Astrocyte (in vitro differentiated cells and primary cell): ENCODE measurements at regions not wholly inside any gene's neighbourhood (a gene's known extent, or its start where the extent isn't known, plus 50 kb on each side); places are given as distances from the start of the nearest gene placed in this dataset.

Experiments
- DNase-seq: peaks from one replicate; pipeline ENCODE4 v3.0.0-alpha.2; 2010; ENCODE audit warnings: low read depth
- FAIRE-seq: peaks from 2 replicates; lab custom pipeline; 2011; peaks lifted over from hg19 to GRCh38; lab: Jason Lieb, UNC
- H2AFZ ChIP-seq: 2 replicates; pipeline ENCODE4 v1.6.0; 2012; ENCODE audit warnings: low read depth, low read length, inconsistent platforms
- H3K27ac ChIP-seq: 2 replicates; pipeline ENCODE4 v1.5.1; 2011; ENCODE audit warnings: low read depth, low read length, inconsistent platforms
- H3K27me3 ChIP-seq: 2 replicates; pipeline ENCODE4 v1.6.0; 2011; ENCODE audit warnings: low read length, inconsistent platforms; ENCODE audit not compliant: insufficient read depth
- H3K36me3 ChIP-seq: 2 replicates; pipeline ENCODE4 v1.5.1; 2011; ENCODE audit warnings: low read length, inconsistent platforms; ENCODE audit not compliant: insufficient read depth
- H3K4me1 ChIP-seq: 2 replicates; pipeline ENCODE4 v1.5.1; 2011; ENCODE audit warnings: low read length, inconsistent platforms; ENCODE audit not compliant: insufficient read depth
- H3K4me2 ChIP-seq: 2 replicates; pipeline ENCODE4 v1.6.0; 2012; ENCODE audit warnings: low read length, inconsistent platforms
- H3K4me3 ChIP-seq: 2 replicates; pipeline ENCODE4 v1.5.1; 2011; ENCODE audit warnings: low read depth, mild to moderate bottlenecking, low read length, inconsistent platforms; ENCODE audit not compliant: insufficient read depth
- H3K79me2 ChIP-seq: 2 replicates; pipeline ENCODE4 v1.6.0; 2012; ENCODE audit warnings: mild to moderate bottlenecking, low read length, inconsistent platforms; ENCODE audit not compliant: insufficient read depth
- H3K9ac ChIP-seq: 2 replicates; pipeline ENCODE4 v1.6.0; 2012; ENCODE audit warnings: mild to moderate bottlenecking, low read length, inconsistent platforms
- H3K9me3 ChIP-seq: 2 replicates; pipeline ENCODE4 v1.5.1; 2012; ENCODE audit warnings: low read depth, mild to moderate bottlenecking, low read length, inconsistent platforms; ENCODE audit not compliant: insufficient read depth
- H4K20me1 ChIP-seq: 2 replicates; pipeline ENCODE4 v1.6.0; 2012; ENCODE audit warnings: low read length, inconsistent platforms; ENCODE audit not compliant: insufficient read depth
- H3K27ac Mint-ChIP-seq: one replicate; pipeline ENCODE4 v1.8.0; 2021; ENCODE audit warnings: mild to moderate bottlenecking, mixed read lengths; ENCODE audit not compliant: unreplicated experiment
- H3K27me3 Mint-ChIP-seq: one replicate; pipeline ENCODE4 v1.8.0; 2021; ENCODE audit warnings: low read depth, mixed read lengths; ENCODE audit not compliant: unreplicated experiment
- H3K36me3 Mint-ChIP-seq: one replicate; pipeline ENCODE4 v1.8.0; 2021; ENCODE audit warnings: low read depth, mixed read lengths; ENCODE audit not compliant: unreplicated experiment
- H3K4me1 Mint-ChIP-seq: one replicate; pipeline ENCODE4 v1.8.0; 2021; ENCODE audit warnings: low read depth, mixed read lengths; ENCODE audit not compliant: unreplicated experiment
- H3K4me3 Mint-ChIP-seq: one replicate; pipeline ENCODE4 v1.8.0; 2021; ENCODE audit warnings: mild to moderate bottlenecking, moderate library complexity, mixed read lengths; ENCODE audit not compliant: unreplicated experiment
- H3K9me3 Mint-ChIP-seq: one replicate; pipeline ENCODE4 v1.8.0; 2021; ENCODE audit warnings: mild to moderate bottlenecking, mixed read lengths; ENCODE audit not compliant: unreplicated experiment
- CTCF ChIP-seq: IDR thresholded peaks from 2 replicates; pipeline ENCODE4 v1.5.1; 2011; ENCODE audit warnings: low read depth, mild to moderate bottlenecking, inconsistent platforms, low read length, moderate library complexity; ENCODE audit not compliant: insufficient read depth
- EZH2 ChIP-seq: IDR thresholded peaks from 2 replicates; pipeline ENCODE4 v1.6.1; 2012; ENCODE audit warnings: mild to moderate bottlenecking, low read length, inconsistent platforms; ENCODE audit not compliant: insufficient read depth

GRCh38 chr5:168017313-168017712, 274.1 kb upstream of the WWC1 start:
- H3K4me3 ChIP-seq, result no peak overlapping the region
- H3K4me3 Mint-ChIP-seq, result no peak overlapping the region
- no peak for DNase-seq
- no peak for FAIRE-seq
- H3K4me1 Mint-ChIP-seq, result peaks cover 40% of the 10 kb centered on the region
- no peak overlapping the region for H3K9ac ChIP-seq
- H3K27me3 Mint-ChIP-seq, result no peaks in the 10 kb centered on the region
- H3K4me1 ChIP-seq, result no peaks in the 10 kb centered on the region
- H3K9me3 Mint-ChIP-seq, result no peaks in the 10 kb centered on the region
- H3K27ac Mint-ChIP-seq, result no peak overlapping the region
- no peaks in the 10 kb centered on the region for H3K27me3 ChIP-seq
- H3K36me3 ChIP-seq, result no peaks in the 10 kb centered on the region
- H4K20me1 ChIP-seq, result no peaks in the 10 kb centered on the region
- no peak overlapping the region for H3K27ac ChIP-seq
- TF ChIP-seq EZH2 (no peak), CTCF (no peak)
- H3K9me3 ChIP-seq, result no peaks in the 10 kb centered on the region
- no peaks in the 10 kb centered on the region for H3K79me2 ChIP-seq
- peaks cover 31% of the 10 kb centered on the region for H3K36me3 Mint-ChIP-seq
- no peak overlapping the region for H2AFZ ChIP-seq
- no peak overlapping the region for H3K4me2 ChIP-seq

GRCh38 chr5:168019143-168019542, 272.3 kb upstream of the WWC1 start:
- Histone ChIP-seq H3K36me3 (no peaks in the 10 kb centered on the region), H3K4me3 (no peak overlapping the region), H4K20me1 (no peaks in the 10 kb centered on the region), H3K9ac (no peak overlapping the region), H2AFZ (no peak overlapping the region), H3K9me3 (no peaks in the 10 kb centered on the region), H3K27me3 (no peaks in the 10 kb centered on the region), H3K79me2 (no peaks in the 10 kb centered on the region), H3K27ac (no peak overlapping the region), H3K4me1 (no peaks in the 10 kb centered on the region), H3K4me2 (no peak overlapping the region)
- DNase-seq (no peak), FAIRE-seq (no peak)
- Mint-ChIP-seq H3K9me3 (no peaks in the 10 kb centered on the region), H3K27me3 (no peaks in the 10 kb centered on the region), H3K4me1 (peaks cover 35% of the 10 kb centered on the region), H3K36me3 (peaks cover 31% of the 10 kb centered on the region), H3K27ac (no peak overlapping the region), H3K4me3 (no peak overlapping the region)
- TF ChIP-seq EZH2, result no peak
- no peak for TF ChIP-seq CTCF

- DNase-seq (peak; percentile 25), FAIRE-seq (no peak)
- H3K27me3 Mint-ChIP-seq, result no peaks in the 10 kb centered on the region
- Histone ChIP-seq H4K20me1 (no peaks in the 10 kb centered on the region), H3K4me1 (no peaks in the 10 kb centered on the region), H3K79me2 (no peaks in the 10 kb centered on the region), H3K9ac (no peak overlapping the region), H3K36me3 (no peaks in the 10 kb centered on the region), H3K27ac (no peak overlapping the region), H3K27me3 (no peaks in the 10 kb centered on the region), H3K4me3 (no peak overlapping the region), H3K9me3 (no peaks in the 10 kb centered on the region), H2AFZ (no peak overlapping the region), H3K4me2 (no peak overlapping the region)
- H3K27ac Mint-ChIP-seq, result peak overlapping the region; percentile 29
- H3K4me3 Mint-ChIP-seq, result no peak overlapping the region
- peaks cover 26% of the 10 kb centered on the region for H3K4me1 Mint-ChIP-seq
- H3K9me3 Mint-ChIP-seq, result no peaks in the 10 kb centered on the region
- peak; percentile 15 for TF ChIP-seq CTCF
- TF ChIP-seq EZH2, result no peak
- peaks cover 30% of the 10 kb centered on the region for H3K36me3 Mint-ChIP-seq
Observed at GRCh38 chr5:168020542-168021294, 270.7 kb upstream of the WWC1 start.
